IMR-90 (cell line): ENCODE measurements at regions not wholly inside any gene's neighbourhood (a gene's known extent, or its start where the extent isn't known, plus 50 kb on each side); places are given as distances from the start of the nearest gene placed in this dataset.

ENCODE experiments used
- ATAC-seq: fragments of 200-7000 bp; cut with Tn5 transposase; 2 replicates; pipeline ENCODE4 v1.9.1; 2020; ENCODE audit warnings: low read depth, mild to moderate bottlenecking, moderate library complexity
- BruUV-seq: library from RNA; stranded (reverse); fragments of 400-500 nt; replicated peaks from 2 replicates; lab custom pipeline; 2021; lab: Mats Ljungman, UMichigan
- CTCF ChIA-PET: fragments of 300-600 bp; formaldehyde crosslinking; extraction: SDS; loops from one replicate; lab custom pipeline; 2021; ENCODE audit warnings: antibody characterized with exemption; lab: Yijun Ruan, JAX
- POLR2A ChIA-PET: fragments of 300-600 bp; sonication (Branson Sonifier 250); formaldehyde crosslinking; loops from one replicate; lab custom pipeline; 2022; ENCODE audit warnings: antibody characterized with exemption; ENCODE audit not compliant: unreplicated experiment; lab: Charles Lee
- DNase-seq: peaks from one replicate; pipeline ENCODE4 v3.0.0; 2013
- H2AFZ ChIP-seq: replicated peaks from 2 replicates; pipeline ENCODE3; 2013; ENCODE audit warnings: low read length, mild to moderate bottlenecking; ENCODE audit not compliant: poor library complexity
- H2AK5ac ChIP-seq: 2 replicates; pipeline ENCODE4 v1.6.1; 2013; ENCODE audit warnings: low read depth, low read length, inconsistent platforms
- H2AK9ac ChIP-seq: replicated peaks from 2 replicates; pipeline ENCODE3; 2013; ENCODE audit warnings: mild to moderate bottlenecking, low read depth, low read length, moderate library complexity; ENCODE audit not compliant: poor library complexity
- H2BK120ac ChIP-seq: 2 replicates; pipeline ENCODE4 v1.6.1; 2013; ENCODE audit warnings: low read depth, low read length, inconsistent platforms
- H2BK15ac ChIP-seq: 3 replicates; pipeline ENCODE4 v1.6.1; 2013; ENCODE audit warnings: low read depth, low read length, inconsistent platforms
- H2BK20ac ChIP-seq: 2 replicates; pipeline ENCODE4 v1.6.1; 2013; ENCODE audit warnings: low read depth, mild to moderate bottlenecking, inconsistent platforms, low read length, moderate library complexity
- H2BK5ac ChIP-seq: 2 replicates; pipeline ENCODE4 v1.6.1; 2013; ENCODE audit warnings: mild to moderate bottlenecking, low read depth, low read length, inconsistent platforms; ENCODE audit not compliant: poor library complexity, severe bottlenecking
- H3K14ac ChIP-seq: replicated peaks from 2 replicates; pipeline ENCODE4 v1.6.1; 2013; ENCODE audit warnings: low read depth, low read length, inconsistent platforms
- H3K18ac ChIP-seq: 2 replicates; pipeline ENCODE4 v1.6.1; 2013; ENCODE audit warnings: low read depth, low read length, control low read depth
- H3K23ac ChIP-seq: 2 replicates; pipeline ENCODE4 v1.6.1; 2013; ENCODE audit warnings: low read depth, low read length, inconsistent platforms
- H3K27ac ChIP-seq: 2 replicates; pipeline ENCODE4 v1.5.1; 2013; ENCODE audit warnings: mild to moderate bottlenecking, control low read depth, low read length; ENCODE audit not compliant: insufficient read depth
- H3K27me3 ChIP-seq: 2 replicates; pipeline ENCODE4 v1.6.1; 2013; ENCODE audit warnings: low read length; ENCODE audit not compliant: control insufficient read depth, insufficient read depth
- H3K36me3 ChIP-seq: 2 replicates; pipeline ENCODE4 v1.6.1; 2013; ENCODE audit warnings: low read length, mixed read lengths; ENCODE audit not compliant: control insufficient read depth, insufficient read depth
- H3K4ac ChIP-seq: 2 replicates; pipeline ENCODE4 v1.6.1; 2013; ENCODE audit warnings: low read depth, low read length, inconsistent platforms
- H3K4me1 ChIP-seq: 2 replicates; pipeline ENCODE4 v1.6.1; 2013; ENCODE audit warnings: low read length, mixed read lengths; ENCODE audit not compliant: control insufficient read depth, insufficient read depth
- H3K4me2 ChIP-seq: 2 replicates; pipeline ENCODE4 v1.6.1; 2013; ENCODE audit warnings: low read depth, mild to moderate bottlenecking, control low read depth, low read length, moderate library complexity
- H3K4me3 ChIP-seq: 2 replicates; pipeline ENCODE4 v1.5.1; 2013; ENCODE audit warnings: low read depth, mild to moderate bottlenecking, control low read depth, low read length, moderate library complexity; ENCODE audit not compliant: insufficient read depth
- H3K56ac ChIP-seq: 2 replicates; pipeline ENCODE4 v1.6.1; 2013; ENCODE audit warnings: low read length, inconsistent platforms; ENCODE audit not compliant: insufficient read depth; ENCODE audit errors: extremely low read depth
- H3K79me1 ChIP-seq, 2 experiments: 2 replicates each; pipeline ENCODE4 v1.6.1; 2013; ENCODE audit warnings: low read length in 2 of 2, inconsistent platforms in 1 of 2, low read depth in 1 of 2
- H3K9ac ChIP-seq: 2 replicates; pipeline ENCODE4 v1.6.1; 2013; ENCODE audit warnings: low read depth, low read length, control low read depth
- H3K9me1 ChIP-seq: 2 replicates; pipeline ENCODE4 v1.6.1; 2013; ENCODE audit warnings: low read length, inconsistent platforms; ENCODE audit not compliant: insufficient read depth
- H3K9me3 ChIP-seq: 2 replicates; pipeline ENCODE4 v1.6.1; 2013; ENCODE audit warnings: low read length; ENCODE audit not compliant: control insufficient read depth, insufficient read depth
- H4K20me1 ChIP-seq: 2 replicates; pipeline ENCODE4 v1.6.1; 2013; ENCODE audit warnings: low read length, inconsistent platforms; ENCODE audit not compliant: insufficient read depth
- H4K5ac ChIP-seq: 2 replicates; pipeline ENCODE4 v1.6.1; 2013; ENCODE audit warnings: mild to moderate bottlenecking, low read depth, low read length, control low read depth
- H4K8ac ChIP-seq, 2 experiments: 2 replicates each; pipeline ENCODE4 v1.6.1; 2013; ENCODE audit warnings: low read depth in 2 of 2, low read length in 2 of 2, control low read depth in 1 of 2, inconsistent platforms in 1 of 2
- H4K91ac ChIP-seq: 2 replicates; pipeline ENCODE4 v1.6.1; 2013; ENCODE audit warnings: low read depth, low read length, inconsistent platforms; ENCODE audit not compliant: insufficient read depth
- BHLHE40 ChIP-seq: fragments of 150-350 bp; IDR thresholded peaks from 2 replicates; pipeline ENCODE4 v1.6.1; 2016; ENCODE audit warnings: mild to moderate bottlenecking, low read depth, low read length
- CEBPB ChIP-seq: IDR thresholded peaks from 2 replicates; pipeline ENCODE4 v1.6.1; 2012; ENCODE audit warnings: low read depth, low read length, improper control_type of control experiment
- CHD1 ChIP-seq: IDR thresholded peaks from 2 replicates; pipeline ENCODE4 v1.6.1; 2012; ENCODE audit warnings: low read depth, low read length, improper control_type of control experiment
- FOS ChIP-seq: fragments of 150-350 bp; IDR thresholded peaks from 2 replicates; pipeline ENCODE4 v1.6.1; 2016; ENCODE audit warnings: low read depth, low read length
- MAFK ChIP-seq: IDR thresholded peaks from 2 replicates; pipeline ENCODE4 v1.6.1; 2012; ENCODE audit warnings: low read depth, low read length, improper control_type of control experiment
- MAZ ChIP-seq: IDR thresholded peaks from 2 replicates; pipeline ENCODE4 v1.6.1; 2012; ENCODE audit warnings: low read depth, mild to moderate bottlenecking, low read length, improper control_type of control experiment, moderate library complexity, borderline replicate concordance
- MXI1 ChIP-seq: IDR thresholded peaks from 2 replicates; pipeline ENCODE4 v1.6.1; 2012; ENCODE audit warnings: low read depth, mild to moderate bottlenecking, low read length, moderate library complexity, borderline replicate concordance
- NFE2L2 ChIP-seq: fragments of 150-350 bp; IDR thresholded peaks from 2 replicates; pipeline ENCODE4 v1.6.1; 2016; ENCODE audit warnings: low read depth, mild to moderate bottlenecking, low read length
- RCOR1 ChIP-seq: IDR thresholded peaks from 2 replicates; pipeline ENCODE4 v1.6.1; 2012; ENCODE audit warnings: mild to moderate bottlenecking, low read length, improper control_type of control experiment; ENCODE audit not compliant: insufficient replicate concordance
- RFX5 ChIP-seq: IDR thresholded peaks from 2 replicates; pipeline ENCODE4 v1.8.0; 2012; ENCODE audit warnings: low read depth, mild to moderate bottlenecking, low read length, moderate library complexity
- SMC3 ChIP-seq: fragments of 150-350 bp; IDR thresholded peaks from 2 replicates; pipeline ENCODE4 v1.6.1; 2016; ENCODE audit warnings: low read depth, mild to moderate bottlenecking, antibody characterized with exemption, low read length, moderate library complexity
- WGBS, 2 experiments: methylation state at CpG; one replicate each; pipeline versions ENCODE4 v1.1.5 to v1.1.7; 2013; ENCODE audit warnings: missing lambda C conversion rate in 2 of 2; ENCODE audit not compliant: insufficient read length in 1 of 2; ENCODE audit errors: extremely low coverage in 2 of 2; 5-methylcytosine and 5-hydroxymethylcytosine counted together
- dilution Hi-C: fragments of 300-500 bp; cut with HindIII; formaldehyde crosslinking; loops from one replicate; pipeline ENCODE4 v1.14.3; 2018; ENCODE audit warnings: low sequenced_read_pairs; ENCODE audit not compliant: unreplicated experiment
- in situ Hi-C: fragments of 300-500 bp; cut with MboI; formaldehyde crosslinking; loops from 3 replicates; pipeline ENCODE4 v1.14.3; 2019; ENCODE audit warnings: low sequenced_read_pairs, inconsistent platforms, mixed read lengths
- intact Hi-C: fragments of 100-400 bp; cut with micrococcal nuclease; formaldehyde crosslinking; loops from 2 replicates; pipeline ENCODE4 v1.10.0; 2022
- TF ChIP-seq, protein P1 (sequence below): fragments of 150-350 bp; IDR thresholded peaks from 2 replicates; pipeline ENCODE4 v1.6.1; 2017; ENCODE audit warnings: mild to moderate bottlenecking, antibody characterized with exemption, low read length, low read depth
- TF ChIP-seq, protein P2 (sequence below): fragments of 150-350 bp; IDR thresholded peaks from 2 replicates; pipeline ENCODE4 v1.6.1; 2016; ENCODE audit warnings: low read depth, mild to moderate bottlenecking, low read length, moderate library complexity, borderline replicate concordance

DNA sequence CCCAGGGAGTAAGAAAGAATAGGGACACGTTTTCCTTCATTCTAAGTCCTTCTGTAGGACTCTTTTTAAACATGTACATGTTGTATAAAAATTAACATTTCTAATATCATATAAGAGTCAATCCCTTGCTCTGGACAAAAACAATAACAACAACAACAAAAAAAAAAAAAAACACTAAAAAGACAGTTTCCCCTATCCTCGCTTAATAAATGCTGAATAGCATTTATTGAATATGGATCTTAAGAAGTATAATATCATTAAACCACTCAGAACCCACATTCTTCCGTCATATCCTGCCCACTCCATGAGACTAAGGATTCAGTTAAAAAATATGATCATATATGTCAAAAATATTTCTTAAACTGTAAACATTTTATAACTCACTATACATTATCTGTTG lies 145.1 kb downstream of the AQP9 start:
- no peak overlapping the region for H3K4me3 ChIP-seq
- ChIA-PET CTCF (no interaction called here), POLR2A (no interaction called here)

More for the DNA sequence above, 145.1 kb downstream of the AQP9 start:
- BruUV-seq = no TSS peak
- Histone ChIP-seq H3K56ac (no peak overlapping the region), H4K5ac (no peak overlapping the region), H3K27ac (no peak overlapping the region), H3K9me1 (peaks cover 6% of the 10 kb centered on the region; the same call in 1 of the 2 replicates), H3K36me3 (no peaks in the 10 kb centered on the region), H4K91ac (no peak overlapping the region), H3K18ac (no peak overlapping the region), H2BK20ac (no peak overlapping the region), H4K8ac (no peak overlapping the region), H2BK5ac (no peak overlapping the region), H2BK120ac (no peak overlapping the region), H2AK5ac (no peak overlapping the region), H4K20me1 (no peaks in the 10 kb centered on the region), H3K9ac (no peak overlapping the region), H3K79me1 (no peaks in the 10 kb centered on the region), H3K4ac (no peak overlapping the region), H3K14ac (no peak overlapping the region), H3K9me3 (no peaks in the 10 kb centered on the region), H3K23ac (no peak overlapping the region), H3K27me3 (no peaks in the 10 kb centered on the region), H2AK9ac (no peak overlapping the region), H3K4me1 (peaks cover 2% of the 10 kb centered on the region), H3K4me2 (no peak overlapping the region), H2AFZ (no peak overlapping the region), H2BK15ac (no peak overlapping the region)
- dilution Hi-C loops = no loop called here
- DNase-seq = no peak
- ATAC-seq = no peak
- TF ChIP-seq NFE2L2 = no peak
- TF ChIP-seq FOS = no peak
- no peak for TF ChIP-seq MAZ
- TF ChIP-seq MXI1 = no peak
- no peak for TF ChIP-seq BHLHE40
- TF ChIP-seq, protein P1, sequence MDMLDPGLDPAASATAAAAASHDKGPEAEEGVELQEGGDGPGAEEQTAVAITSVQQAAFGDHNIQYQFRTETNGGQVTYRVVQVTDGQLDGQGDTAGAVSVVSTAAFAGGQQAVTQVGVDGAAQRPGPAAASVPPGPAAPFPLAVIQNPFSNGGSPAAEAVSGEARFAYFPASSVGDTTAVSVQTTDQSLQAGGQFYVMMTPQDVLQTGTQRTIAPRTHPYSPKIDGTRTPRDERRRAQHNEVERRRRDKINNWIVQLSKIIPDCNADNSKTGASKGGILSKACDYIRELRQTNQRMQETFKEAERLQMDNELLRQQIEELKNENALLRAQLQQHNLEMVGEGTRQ = no peak
- no peak for TF ChIP-seq RFX5
- TF ChIP-seq MAFK = no peak
- TF ChIP-seq CHD1 = no peak
- TF ChIP-seq, protein P2, sequence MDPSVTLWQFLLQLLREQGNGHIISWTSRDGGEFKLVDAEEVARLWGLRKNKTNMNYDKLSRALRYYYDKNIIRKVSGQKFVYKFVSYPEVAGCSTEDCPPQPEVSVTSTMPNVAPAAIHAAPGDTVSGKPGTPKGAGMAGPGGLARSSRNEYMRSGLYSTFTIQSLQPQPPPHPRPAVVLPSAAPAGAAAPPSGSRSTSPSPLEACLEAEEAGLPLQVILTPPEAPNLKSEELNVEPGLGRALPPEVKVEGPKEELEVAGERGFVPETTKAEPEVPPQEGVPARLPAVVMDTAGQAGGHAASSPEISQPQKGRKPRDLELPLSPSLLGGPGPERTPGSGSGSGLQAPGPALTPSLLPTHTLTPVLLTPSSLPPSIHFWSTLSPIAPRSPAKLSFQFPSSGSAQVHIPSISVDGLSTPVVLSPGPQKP = no peak
- no peak for TF ChIP-seq RCOR1
- no peak for TF ChIP-seq SMC3
- TF ChIP-seq CEBPB = no peak
- in situ Hi-C loops = no loop called here
- no CpG with 5 or more reads among the region's 3 CpGs for WGBS, 2 experiments
- intact Hi-C loops = no loop called here
